ENCODE measurements at regions not wholly inside any gene's neighbourhood (a gene's known extent, or its start where the extent isn't known, plus 50 kb on each side); places are given as distances from the start of the nearest gene placed in this dataset.
A peak's percentile ranks its signal among the peaks of the same experiment; 100 is the strongest.

GRCh38 chr5:128644863-128645262 lies 106.8 kb upstream of the FBN2 start:
- DNase-seq (ENCODE audit: low spot score in 2 of 2, unreplicated experiment in 2 of 2), result no peak
- Mint-ChIP-seq H3K4me3 (peak overlapping the region; percentile 24), H3K4me1 (peaks cover 33% of the 10 kb centered on the region), H3K27me3 (ENCODE audit: low read depth) (no peaks in the 10 kb centered on the region), H3K9me3 (peaks cover 10% of the 10 kb centered on the region), H3K27ac (peak overlapping the region; percentile 83), H3K36me3 (no peaks in the 10 kb centered on the region)
- no peak for TF ChIP-seq CTCF (IDR thresholded peaks at IDR 0.05; ENCODE audit: unreplicated experiment)

- Mint-ChIP-seq H3K9me3 (peaks cover 10% of the 10 kb centered on the region), H3K27me3 (ENCODE audit: low read depth) (no peaks in the 10 kb centered on the region), H3K4me1 (peaks cover 33% of the 10 kb centered on the region), H3K27ac (peak overlapping the region; percentile 34), H3K4me3 (no peak overlapping the region), H3K36me3 (no peaks in the 10 kb centered on the region)
- no peak for DNase-seq (ENCODE audit: low spot score in 2 of 2, unreplicated experiment in 2 of 2)
- TF ChIP-seq CTCF (IDR thresholded peaks at IDR 0.05; ENCODE audit: unreplicated experiment), result no peak
Observed at GRCh38 chr5:128645581-128645980, 107.5 kb upstream of the FBN2 start.

GRCh38 chr5:128646176-128646575 lies 108.1 kb upstream of the FBN2 start:
- Mint-ChIP-seq H3K36me3 (peaks cover 4% of the 10 kb centered on the region), H3K27ac (peak overlapping the region; percentile 53), H3K4me3 (no peak overlapping the region), H3K27me3 (ENCODE audit: low read depth) (no peaks in the 10 kb centered on the region), H3K4me1 (peaks cover 33% of the 10 kb centered on the region), H3K9me3 (peaks cover 15% of the 10 kb centered on the region)
- TF ChIP-seq CTCF (IDR thresholded peaks at IDR 0.05; ENCODE audit: unreplicated experiment), result no peak
- DNase-seq (ENCODE audit: low spot score in 2 of 2, unreplicated experiment in 2 of 2), result no peak

- no peak overlapping the region for H3K27ac Mint-ChIP-seq
- no peak for DNase-seq (ENCODE audit: low spot score in 2 of 2, unreplicated experiment in 2 of 2)
- no peak overlapping the region for H3K4me3 Mint-ChIP-seq
- H3K4me1 Mint-ChIP-seq, result peaks cover 33% of the 10 kb centered on the region
- H3K9me3 Mint-ChIP-seq, result peaks cover 27% of the 10 kb centered on the region
- TF ChIP-seq CTCF (IDR thresholded peaks at IDR 0.05; ENCODE audit: unreplicated experiment), result no peak
- no peaks in the 10 kb centered on the region for H3K27me3 Mint-ChIP-seq (ENCODE audit: low read depth)
- H3K36me3 Mint-ChIP-seq, result peaks cover 8% of the 10 kb centered on the region
Observed at GRCh38 chr5:128649192-128649591, 111.1 kb upstream of the FBN2 start.

GRCh38 chr5:128662997-128663396 lies 125.0 kb upstream of the FBN2 start:
- no peak for DNase-seq (ENCODE audit: low spot score in 2 of 2, unreplicated experiment in 2 of 2)
- Mint-ChIP-seq H3K27ac (no peak overlapping the region), H3K27me3 (ENCODE audit: low read depth) (no peaks in the 10 kb centered on the region), H3K4me3 (no peak overlapping the region), H3K36me3 (no peaks in the 10 kb centered on the region), H3K9me3 (peaks cover 10% of the 10 kb centered on the region), H3K4me1 (no peaks in the 10 kb centered on the region)
- TF ChIP-seq CTCF (IDR thresholded peaks at IDR 0.05; ENCODE audit: unreplicated experiment), result no peak

- no peak overlapping the region for H3K4me3 Mint-ChIP-seq
- peaks cover under 1% of the 10 kb centered on the region for H3K9me3 Mint-ChIP-seq
- no peaks in the 10 kb centered on the region for H3K36me3 Mint-ChIP-seq
- peaks cover 3% of the 10 kb centered on the region for H3K4me1 Mint-ChIP-seq
- DNase-seq (ENCODE audit: low spot score in 2 of 2, unreplicated experiment in 2 of 2), result no peak
- no peaks in the 10 kb centered on the region for H3K27me3 Mint-ChIP-seq (ENCODE audit: low read depth)
- TF ChIP-seq CTCF (IDR thresholded peaks at IDR 0.05; ENCODE audit: unreplicated experiment), result no peak
- H3K27ac Mint-ChIP-seq, result no peak overlapping the region
Observed at GRCh38 chr5:128665747-128666355, 127.8 kb upstream of the FBN2 start.
